Neural cell (in vitro differentiated cells): ENCODE measurements at regions not wholly inside any gene's neighbourhood (a gene's known extent, or its start where the extent isn't known, plus 50 kb on each side); places are given as distances from the start of the nearest gene placed in this dataset.
"Not testable (repeated sequence)": the region's sequence is repeated elsewhere in the genome, so short reads cannot be mapped to it uniquely, and the experiment has no call there.

Experiments used
- CTCF ChIP-seq: fragments of 450-650 bp; IDR thresholded peaks from 2 replicates; pipeline ENCODE4 v1.5.1; 2014; ENCODE audit warnings: antibody characterized with exemption, mild to moderate bottlenecking, moderate library complexity; ENCODE audit not compliant: poor library complexity, severe bottlenecking
- RAD21 ChIP-seq: fragments of 450-650 bp; conservative IDR thresholded peaks from 2 replicates; pipeline ENCODE4 v1.6.1; 2014; ENCODE audit warnings: antibody characterized with exemption, mild to moderate bottlenecking, moderate library complexity
- SMC3 ChIP-seq: fragments of 450-650 bp; conservative IDR thresholded peaks from 2 replicates; pipeline ENCODE4 v1.6.1; 2014; ENCODE audit warnings: antibody characterized with exemption, mild to moderate bottlenecking, moderate library complexity; ENCODE audit not compliant: poor library complexity
- TAF1 ChIP-seq: IDR thresholded peaks from 2 replicates; pipeline ENCODE4 v1.6.1; 2012; ENCODE audit warnings: low read depth

DNA sequence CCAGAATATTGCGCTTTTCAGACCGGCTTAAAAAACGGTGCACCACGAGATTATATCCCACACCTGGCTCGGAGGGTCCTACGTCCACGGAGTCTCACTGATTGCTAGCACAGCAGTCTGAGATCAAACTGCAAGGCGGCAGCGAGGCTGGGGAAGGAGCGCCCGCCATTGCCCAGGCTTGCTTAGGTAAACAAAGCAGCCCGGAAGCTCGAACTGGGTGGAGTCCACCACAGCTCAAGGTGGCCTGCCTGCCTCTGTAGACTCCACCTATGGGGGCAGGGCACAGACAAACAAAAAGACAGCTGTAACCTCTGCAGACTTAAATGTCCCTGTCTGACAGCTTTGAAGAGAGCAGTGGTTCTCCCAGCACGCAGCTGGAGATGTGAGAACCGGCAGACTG is 344.7 kb downstream of the RAP2B start:
- not testable (repeated sequence) for TF ChIP-seq TAF1, CTCF, RAD21, SMC3
